ENCODE measurements at regions not wholly inside any gene's neighbourhood (a gene's known extent, or its start where the extent isn't known, plus 50 kb on each side); places are given as distances from the start of the nearest gene placed in this dataset.

GRCh38 chr16:66194866-66195265 is 171.6 kb upstream of the CDH5 start:
- H2BK15ac ChIP-seq (ENCODE audit: low read length) = no peak overlapping the region
- H3K4me3 ChIP-seq (ENCODE audit: extremely low read depth in 1 of 4, insufficient read depth in 2 of 4, low read depth in 3 of 4, low read length in 4 of 4) = no peak overlapping the region
- H3K4ac ChIP-seq (replicated peaks; ENCODE audit: insufficient read length, low read depth, low read length) = no peak overlapping the region
- DNase-seq (ENCODE audit: low read depth in 1 of 2, low spot score in 2 of 2) (no peak), FAIRE-seq (no peak)
- H3K23ac ChIP-seq (ENCODE audit: insufficient read length) = no peak overlapping the region
- H3K9me3 ChIP-seq (ENCODE audit: insufficient read depth in 2 of 2, low read depth in 1 of 2, low read length in 1 of 2) = 0 out of 4 replicates have a peak, but pooled peaks cover 0 to 5% of the 10 kb centered on the region in 2 experiments
- no peaks in the 10 kb centered on the region for H3K79me1 ChIP-seq (ENCODE audit: low read depth, low read length)
- no peak overlapping the region for H3K9ac ChIP-seq (replicated peaks in 1 of 4; ENCODE audit: extremely low read depth in 1 of 4, low read depth in 3 of 4, low read length in 3 of 4)
- H4K20me1 ChIP-seq (replicated peaks in 1 of 2; ENCODE audit: control insufficient read depth in 1 of 2, insufficient read depth in 2 of 2, low read length in 2 of 2) = no peaks in the 10 kb centered on the region
- no peak overlapping the region for H3K27ac ChIP-seq (ENCODE audit: low read depth, low read length)
- no peak overlapping the region for H3K14ac ChIP-seq (ENCODE audit: insufficient read length)
- H2BK5ac ChIP-seq (ENCODE audit: low read depth, low read length) = no peak overlapping the region
- no peak overlapping the region for H4K91ac ChIP-seq (replicated peaks; ENCODE audit: insufficient read length, low read length)
- no peak overlapping the region for H4K5ac ChIP-seq (ENCODE audit: insufficient read length, low read depth, low read length)
- no peak overlapping the region for H3K56ac ChIP-seq (replicated peaks; ENCODE audit: insufficient read length, low read depth, low read length)
- H3K23me2 ChIP-seq (ENCODE audit: low read depth, low read length) = no peaks in the 10 kb centered on the region; the same call in 1 of the 2 replicates
- no peaks in the 10 kb centered on the region for H3K4me1 ChIP-seq (replicated peaks in 1 of 4; ENCODE audit: control insufficient read depth in 3 of 4, insufficient read depth in 4 of 4, low read length in 3 of 4)
- H3K79me2 ChIP-seq (ENCODE audit: control insufficient read depth in 1 of 2, insufficient read depth in 2 of 2, low read length in 2 of 2) = no peaks in the 10 kb centered on the region
- no peak for TF ChIP-seq EP300 (IDR thresholded peaks at IDR 0.05; ENCODE audit: borderline replicate concordance in 1 of 2, low read depth in 2 of 2, low read length in 2 of 2)
- TF ChIP-seq ASH2L (IDR thresholded peaks at IDR 0.05; ENCODE audit: low read length) = no peak
- TF ChIP-seq CEBPB (IDR thresholded peaks at IDR 0.05; ENCODE audit: low read depth, low read length) = no peak
- no peak for TF ChIP-seq HDAC6 (IDR thresholded peaks at IDR 0.05; ENCODE audit: low read depth, low read length)
- no peak for TF ChIP-seq POLR2A (IDR thresholded peaks at IDR 0.05; ENCODE audit: control extremely low read depth in 1 of 2, low read depth in 2 of 2, low read length in 2 of 2)
- TF ChIP-seq ATF3 (IDR thresholded peaks at IDR 0.05; ENCODE audit: insufficient read depth, low read depth, low read length) = no peak
- no peak for TF ChIP-seq YY1 (IDR thresholded peaks at IDR 0.05; ENCODE audit: low read depth, low read length)
- TF ChIP-seq POLR2AphosphoS5 (IDR thresholded peaks at IDR 0.05; ENCODE audit: low read depth, low read length) = no peak
- TF ChIP-seq EZH2 (IDR thresholded peaks at IDR 0.05; ENCODE audit: low read depth, low read length, severe bottlenecking) = no peak
- no peak for TF ChIP-seq CTBP2 (IDR thresholded peaks at IDR 0.05; ENCODE audit: borderline replicate concordance, insufficient read depth, insufficient read length, low read length)
- no peak for TF ChIP-seq FOSL1 (IDR thresholded peaks at IDR 0.05; ENCODE audit: insufficient read depth, low read depth, low read length)
- TF ChIP-seq JUN (IDR thresholded peaks at IDR 0.05; ENCODE audit: low read depth, low read length) = no peak
- no peak for TF ChIP-seq SP4 (IDR thresholded peaks at IDR 0.05; ENCODE audit: low read length)
- no peak for TF ChIP-seq MAFK (IDR thresholded peaks at IDR 0.05; ENCODE audit: low read depth, low read length)
- TF ChIP-seq RXRA (IDR thresholded peaks at IDR 0.05; ENCODE audit: insufficient read depth, low read depth, low read length) = no peak
- CTCF ChIA-PET (ENCODE audit: partially characterized antibody) = no interaction called here
- H2AK5ac ChIP-seq (ENCODE audit: low read depth, low read length) = no peak overlapping the region
- no peak overlapping the region for H4K8ac ChIP-seq (ENCODE audit: extremely low read depth, insufficient read depth, low read length)
- POLR2A ChIA-PET (ENCODE audit: partially characterized antibody) = no interaction called here
- H2BK20ac ChIP-seq (ENCODE audit: low read length) = no peak overlapping the region
- no peaks in the 10 kb centered on the region for H3K36me3 ChIP-seq (ENCODE audit: control insufficient read depth in 2 of 4, insufficient read depth in 4 of 4, low read length in 3 of 4)
- H2AFZ ChIP-seq (ENCODE audit: low read length) = no peak overlapping the region
- no peaks in the 10 kb centered on the region; a peak in 2 of 7 replicates for H3K27me3 ChIP-seq (replicated peaks in 1 of 4; ENCODE audit: control insufficient read depth in 3 of 4, extremely low read depth in 1 of 4, insufficient read depth in 3 of 4, low read length in 3 of 4)
- no peak overlapping the region for H3K18ac ChIP-seq (ENCODE audit: extremely low read depth, low read length)
- no peak overlapping the region for H3K4me2 ChIP-seq (ENCODE audit: insufficient read depth in 1 of 2, low read depth in 2 of 2, low read length in 2 of 2)
- H2BK120ac ChIP-seq (replicated peaks; ENCODE audit: low read depth, low read length) = no peak overlapping the region
- H2BK12ac ChIP-seq (ENCODE audit: low read depth, low read length) = no peak overlapping the region

Measured in H1 (cell line).